ENCODE measurements at regions not wholly inside any gene's neighbourhood (a gene's known extent, or its start where the extent isn't known, plus 50 kb on each side); places are given as distances from the start of the nearest gene placed in this dataset.

GRCh38 chr4:20625426-20625825, 74.8 kb upstream of the PACRGL start:
- peaks cover 3 to 5% of the 10 kb centered on the region in 2 experiments; a peak in 2 of 4 replicates for H3K4me1 Mint-ChIP-seq
- Histone ChIP-seq H3K79me1 (ENCODE audit: insufficient read depth, low read depth, low read length, poor library complexity, severe bottlenecking) (no peaks in the 10 kb centered on the region), H2BK120ac (ENCODE audit: low read depth, low read length, poor library complexity, severe bottlenecking) (no peak overlapping the region), H3K14ac (ENCODE audit: insufficient read depth, low read length) (no peak overlapping the region), H3K27me3 (ENCODE audit: insufficient read depth, low read length) (no peaks in the 10 kb centered on the region), H2BK12ac (ENCODE audit: insufficient read length, low read depth, low read length) (no peak overlapping the region), H3K23me2 (ENCODE audit: insufficient read length, low read depth, low read length, poor library complexity, severe bottlenecking) (no peaks in the 10 kb centered on the region), H3K79me2 (ENCODE audit: insufficient read depth, low read length) (no peaks in the 10 kb centered on the region), H3K4ac (ENCODE audit: low read depth, low read length) (no peak overlapping the region), H3T11ph (ENCODE audit: low read length) (no peak overlapping the region), H2BK20ac (ENCODE audit: low read depth, low read length, poor library complexity, severe bottlenecking) (no peak overlapping the region), H3K27ac (ENCODE audit: insufficient read length, low read depth, low read length) (no peak overlapping the region), H4K5ac (ENCODE audit: insufficient read length, low read depth, low read length) (no peak overlapping the region), H3K4me2 (ENCODE audit: insufficient read depth, insufficient read length, low read length) (no peak overlapping the region), H3K56ac (ENCODE audit: insufficient read length, low read depth, low read length) (no peak overlapping the region), H2AK5ac (ENCODE audit: insufficient read length, low read length) (no peak overlapping the region), H4K91ac (ENCODE audit: insufficient read length, low read depth, low read length) (no peak overlapping the region), H4K20me1 (ENCODE audit: control insufficient read depth, insufficient read depth, insufficient read length) (no peaks in the 10 kb centered on the region), H3K4me1 (ENCODE audit: insufficient read depth, low read length) (no peaks in the 10 kb centered on the region; the same call in 1 of the 2 replicates), H2BK5ac (ENCODE audit: insufficient read length, low read length) (no peak overlapping the region), H3K9ac (ENCODE audit: extremely low read depth, insufficient read length, low read length) (no peak overlapping the region), H2BK15ac (ENCODE audit: low read depth, low read length) (no peak overlapping the region), H3K23ac (ENCODE audit: insufficient read length, low read depth, low read length) (no peak overlapping the region), H2AFZ (ENCODE audit: low read length) (no peak overlapping the region), H3K18ac (ENCODE audit: insufficient read length, low read depth, low read length) (no peak overlapping the region), H3K9me3 (ENCODE audit: control insufficient read depth, low read depth, low read length) (no peaks in the 10 kb centered on the region), H4K8ac (replicated peaks; ENCODE audit: insufficient read length, low read depth, low read length) (no peak overlapping the region)
- H3K9me3 Mint-ChIP-seq: peaks cover 0 to 4% of the 10 kb centered on the region in 2 experiments; a peak in 3 of 5 replicates
- no peak for DNase-seq
- H3K36me3 Mint-ChIP-seq (ENCODE audit: insufficient read depth in 1 of 3, low read depth in 3 of 3): peaks cover 0 to 5% (median 2%) of the 10 kb centered on the region in 3 experiments; a peak in 3 of 7 replicates
- peak overlapping the region in 1 of 3 experiments; percentile 59; a peak in 2 of 7 replicates for H3K27ac Mint-ChIP-seq
- H3K4me3 Mint-ChIP-seq: no peak overlapping the region
- no CpG with 5 or more reads among the region's 3 CpGs for WGBS (ENCODE audit: extremely low coverage, insufficient read length, low lambda C conversion rate)
- no peak for TF ChIP-seq CTCF (conservative IDR thresholded peaks at IDR 0.05)
- H3K27me3 Mint-ChIP-seq (ENCODE audit: low read depth): no peaks in the 10 kb centered on the region
